Activated CD8-positive, alpha-beta T cell treated with anti-CD3 and anti-CD28 coated beads for 36 hours (primary cell): ENCODE measurements at regions not wholly inside any gene's neighbourhood (a gene's known extent, or its start where the extent isn't known, plus 50 kb on each side); places are given as distances from the start of the nearest gene placed in this dataset.

Source experiments
- ATAC-seq: fragments of 200-7000 bp; cut with Tn5 transposase; one replicate; pipeline ENCODE4 v1.10.0; 2021; ENCODE audit warnings: mild to moderate bottlenecking, moderate library complexity
- CTCF ChIA-PET: fragments of 350-600 bp; sonication (Branson Sonifier 250); formaldehyde crosslinking; loops from one replicate; lab custom pipeline; 2021; ENCODE audit warnings: antibody characterized with exemption; lab: Charles Lee
- POLR2A ChIA-PET: fragments of 350-600 bp; sonication (Branson Sonifier 250); formaldehyde crosslinking; loops from one replicate; lab custom pipeline; 2021; ENCODE audit warnings: antibody characterized with exemption; lab: Charles Lee
- DNase-seq: peaks from one replicate; pipeline ENCODE4 v3.0.0-alpha.2; 2020
- H3K27ac Mint-ChIP-seq: one replicate; pipeline ENCODE4 v1.8.0; 2021; ENCODE audit warnings: mild to moderate bottlenecking, mixed read lengths
- H3K27me3 Mint-ChIP-seq: one replicate; pipeline ENCODE4 v1.8.0; 2021; ENCODE audit warnings: mixed read lengths
- H3K36me3 Mint-ChIP-seq: one replicate; pipeline ENCODE4 v1.8.0; 2021; ENCODE audit warnings: low read depth, mixed read lengths
- H3K4me1 Mint-ChIP-seq: one replicate; pipeline ENCODE4 v1.8.0; 2021; ENCODE audit warnings: low read depth, mixed read lengths
- H3K4me3 Mint-ChIP-seq: one replicate; pipeline ENCODE4 v1.8.0; 2021; ENCODE audit warnings: mild to moderate bottlenecking, moderate library complexity, mixed read lengths
- H3K9me3 Mint-ChIP-seq: one replicate; pipeline ENCODE4 v1.8.0; 2021; ENCODE audit warnings: mixed read lengths
- CTCF ChIP-seq: fragments of 200-600 bp; IDR thresholded peaks from one replicate; pipeline ENCODE4 v1.8.0; 2022; ENCODE audit warnings: antibody characterized with exemption, mild to moderate bottlenecking
- intact Hi-C: fragments of 100-400 bp; cut with micrococcal nuclease; formaldehyde crosslinking; loops from one replicate; pipeline ENCODE4 v1.10.0; 2022

GRCh38 chr11:116492600-116492999 is 280.2 kb downstream of the BUD13 start:
- TF ChIP-seq CTCF: no peak
- no peaks in the 10 kb centered on the region for H3K36me3 Mint-ChIP-seq
- POLR2A ChIA-PET: no interaction called here
- no peak overlapping the region for H3K27ac Mint-ChIP-seq
- CTCF ChIA-PET: no interaction called here
- ATAC-seq: no peak
- no peaks in the 10 kb centered on the region for H3K9me3 Mint-ChIP-seq
- no peaks in the 10 kb centered on the region for H3K4me1 Mint-ChIP-seq
- no peak overlapping the region for H3K4me3 Mint-ChIP-seq
- H3K27me3 Mint-ChIP-seq: peaks cover 12% of the 10 kb centered on the region
- intact Hi-C loops: no loop called here
- DNase-seq: no peak

- TF ChIP-seq CTCF: no peak
- intact Hi-C loops: no loop called here
- ChIA-PET CTCF (no interaction called here), POLR2A (no interaction called here)
- no peak overlapping the region for H3K27ac Mint-ChIP-seq
- no peak for DNase-seq
- ATAC-seq: no peak
- no peaks in the 10 kb centered on the region for H3K4me1 Mint-ChIP-seq
- H3K9me3 Mint-ChIP-seq: no peaks in the 10 kb centered on the region
- no peaks in the 10 kb centered on the region for H3K36me3 Mint-ChIP-seq
- H3K27me3 Mint-ChIP-seq: peaks cover 18% of the 10 kb centered on the region
- no peak overlapping the region for H3K4me3 Mint-ChIP-seq
Observed at GRCh38 chr11:116488836-116489389, 283.9 kb downstream of the BUD13 start.

- H3K27me3 Mint-ChIP-seq: peaks cover 16% of the 10 kb centered on the region
- TF ChIP-seq CTCF: no peak
Observed at GRCh38 chr11:116485425-116485824, 287.4 kb downstream of the BUD13 start.

GRCh38 chr11:116482716-116483115 is 290.1 kb downstream of the BUD13 start:
- Mint-ChIP-seq H3K27ac (no peak overlapping the region), H3K9me3 (no peaks in the 10 kb centered on the region), H3K4me3 (no peak overlapping the region), H3K36me3 (no peaks in the 10 kb centered on the region), H3K27me3 (peaks cover 9% of the 10 kb centered on the region), H3K4me1 (no peaks in the 10 kb centered on the region)
- intact Hi-C loops: no loop called here
- CTCF ChIA-PET: interaction anchor here (1.6 kb wide), 1 partner anchor 17 kb away, joined by 7 read pairs; no protein-coding TSS in a partner anchor
- DNase-seq (no peak), ATAC-seq (no peak)
- POLR2A ChIA-PET: interaction anchor here (0.9 kb wide), 1 partner anchor 103 kb away, joined by 5 read pairs; no protein-coding TSS in a partner anchor
- no peak for TF ChIP-seq CTCF

More at GRCh38 chr11:116485425-116485824, 287.4 kb downstream of the BUD13 start:
- DNase-seq (no peak), ATAC-seq (no peak)
- H3K4me3 Mint-ChIP-seq: no peak overlapping the region
- no peaks in the 10 kb centered on the region for H3K9me3 Mint-ChIP-seq
- H3K27ac Mint-ChIP-seq: no peak overlapping the region
- ChIA-PET POLR2A (no interaction called here), CTCF (no interaction called here)
- H3K4me1 Mint-ChIP-seq: no peaks in the 10 kb centered on the region
- intact Hi-C loops: no loop called here
- H3K36me3 Mint-ChIP-seq: no peaks in the 10 kb centered on the region

- intact Hi-C loops: no loop called here
- no peak for ATAC-seq
- CTCF ChIA-PET: no interaction called here
Observed at GRCh38 chr11:116481126-116481675, 291.6 kb downstream of the BUD13 start.

More at GRCh38 chr11:116481126-116481675, 291.6 kb downstream of the BUD13 start:
- Mint-ChIP-seq H3K9me3 (no peaks in the 10 kb centered on the region), H3K4me1 (no peaks in the 10 kb centered on the region), H3K36me3 (no peaks in the 10 kb centered on the region), H3K4me3 (no peak overlapping the region), H3K27ac (no peak overlapping the region), H3K27me3 (peaks cover 2% of the 10 kb centered on the region)
- no peak for DNase-seq
- POLR2A ChIA-PET: no interaction called here
- no peak for TF ChIP-seq CTCF
